ENCODE measurements at regions not wholly inside any gene's neighbourhood (a gene's known extent, or its start where the extent isn't known, plus 50 kb on each side); places are given as distances from the start of the nearest gene placed in this dataset.
A peak's percentile ranks its signal among the peaks of the same experiment; 100 is the strongest.

GRCh38 chr2:212711856-212712255 lies 173.3 kb upstream of the ERBB4 start:
- no peak for DNase-seq (ENCODE audit: low read depth in 1 of 2, low spot score in 1 of 2)

GRCh38 chr2:212709280-212709679 lies 170.7 kb upstream of the ERBB4 start:
- DNase-seq (ENCODE audit: low read depth in 1 of 2, low spot score in 1 of 2), result no peak

- DNase-seq (ENCODE audit: low read depth in 1 of 2, low spot score in 1 of 2), result no peak
These were observed 169.8 kb upstream of the ERBB4 start for GRCh38 chr2:212708355-212708754.

- DNase-seq (ENCODE audit: low read depth in 1 of 2, low spot score in 1 of 2), result no peak
These were observed 156.8 kb upstream of the ERBB4 start for GRCh38 chr2:212695426-212695825.

- DNase-seq (ENCODE audit: low read depth in 1 of 2, low spot score in 1 of 2), result no peak
These were observed 155.8 kb upstream of the ERBB4 start for GRCh38 chr2:212694398-212694797.

- no peak for DNase-seq (ENCODE audit: low read depth in 1 of 2, low spot score in 1 of 2)
These were observed 153.9 kb upstream of the ERBB4 start for GRCh38 chr2:212692466-212692865.

GRCh38 chr2:212686285-212686895 lies 147.8 kb upstream of the ERBB4 start:
- peak in 1 of 2 donors; percentile 32 for DNase-seq (ENCODE audit: low read depth in 1 of 2, low spot score in 1 of 2)

- DNase-seq (ENCODE audit: low read depth in 1 of 2, low spot score in 1 of 2), result no peak
These were observed 144.9 kb upstream of the ERBB4 start for GRCh38 chr2:212683346-212684097.

GRCh38 chr2:212682937-212683336 lies 144.3 kb upstream of the ERBB4 start:
- no peak for DNase-seq (ENCODE audit: low read depth in 1 of 2, low spot score in 1 of 2)

- DNase-seq (ENCODE audit: low read depth in 1 of 2, low spot score in 1 of 2), result no peak
These were observed 138.9 kb upstream of the ERBB4 start for GRCh38 chr2:212677466-212677865.

- no peak for DNase-seq (ENCODE audit: low read depth in 1 of 2, low spot score in 1 of 2)
These were observed 133.6 kb upstream of the ERBB4 start for GRCh38 chr2:212672186-212672585.

- no peak for DNase-seq (ENCODE audit: low read depth in 1 of 2, low spot score in 1 of 2)
These were observed 131.2 kb upstream of the ERBB4 start for GRCh38 chr2:212669761-212670160.

- no peak for DNase-seq (ENCODE audit: low read depth in 1 of 2, low spot score in 1 of 2)
These were observed 129.2 kb upstream of the ERBB4 start for GRCh38 chr2:212667751-212668316.

GRCh38 chr2:212665948-212666347 lies 127.3 kb upstream of the ERBB4 start:
- no peak for DNase-seq (ENCODE audit: low read depth in 1 of 2, low spot score in 1 of 2)

- no peak for DNase-seq (ENCODE audit: low read depth in 1 of 2, low spot score in 1 of 2)
These were observed 120.8 kb upstream of the ERBB4 start for GRCh38 chr2:212659441-212659840.

- no peak for DNase-seq (ENCODE audit: low read depth in 1 of 2, low spot score in 1 of 2)
These were observed 111.0 kb upstream of the ERBB4 start for GRCh38 chr2:212649646-212650045.

GRCh38 chr2:212646698-212647366 lies 108.2 kb upstream of the ERBB4 start:
- no peak for DNase-seq (ENCODE audit: low read depth in 1 of 2, low spot score in 1 of 2)

GRCh38 chr2:212644195-212644837 lies 105.7 kb upstream of the ERBB4 start:
- DNase-seq (ENCODE audit: low read depth in 1 of 2, low spot score in 1 of 2), result no peak

- DNase-seq (ENCODE audit: low read depth in 1 of 2, low spot score in 1 of 2), result no peak
These were observed 101.8 kb upstream of the ERBB4 start for GRCh38 chr2:212640428-212640827.

GRCh38 chr2:212638694-212639093 lies 100.1 kb upstream of the ERBB4 start:
- DNase-seq (ENCODE audit: low read depth in 1 of 2, low spot score in 1 of 2), result no peak

GRCh38 chr2:212628586-212628985 lies 90.0 kb upstream of the ERBB4 start:
- DNase-seq (ENCODE audit: low read depth in 1 of 2, low spot score in 1 of 2), result no peak
